Stimulated activated effector memory CD8-positive, alpha-beta T cell treated with anti-CD3 and anti-CD28 coated beads, Interleukin-12 subunit alpha, Interleukin-12 subunit beta, amount 100 ng/mL, for 72 hours (primary cell): ENCODE measurements at regions not wholly inside any gene's neighbourhood (a gene's known extent, or its start where the extent isn't known, plus 50 kb on each side); places are given as distances from the start of the nearest gene placed in this dataset.
"Not testable (repeated sequence)": the region's sequence is repeated elsewhere in the genome, so short reads cannot be mapped to it uniquely, and the experiment has no call there.

Experiments used
- ATAC-seq: fragments of 150-1000 bp; cut with Tn5 transposase; 2 replicates; pipeline ENCODE4 v1.10.0; 2021
- DNase-seq, 2 donors: peaks; one replicate each; pipeline ENCODE4 v3.0.0; 2021 to 2022; ENCODE audit warnings: low spot score in 2 of 2
- H3K27ac Mint-ChIP-seq: one replicate; pipeline ENCODE4 v1.8.0; 2022; ENCODE audit warnings: mild to moderate bottlenecking, mixed read lengths
- H3K36me3 Mint-ChIP-seq: one replicate; pipeline ENCODE4 v1.8.0; 2022; ENCODE audit warnings: mild to moderate bottlenecking, mixed read lengths
- H3K4me1 Mint-ChIP-seq: one replicate; pipeline ENCODE4 v1.8.0; 2022; ENCODE audit warnings: mixed read lengths
- H3K4me3 Mint-ChIP-seq: one replicate; pipeline ENCODE4 v1.8.0; 2022; ENCODE audit warnings: mild to moderate bottlenecking, mixed read lengths
- H3K9me3 Mint-ChIP-seq: one replicate; pipeline ENCODE4 v1.8.0; 2022; ENCODE audit warnings: mixed read lengths

DNA sequence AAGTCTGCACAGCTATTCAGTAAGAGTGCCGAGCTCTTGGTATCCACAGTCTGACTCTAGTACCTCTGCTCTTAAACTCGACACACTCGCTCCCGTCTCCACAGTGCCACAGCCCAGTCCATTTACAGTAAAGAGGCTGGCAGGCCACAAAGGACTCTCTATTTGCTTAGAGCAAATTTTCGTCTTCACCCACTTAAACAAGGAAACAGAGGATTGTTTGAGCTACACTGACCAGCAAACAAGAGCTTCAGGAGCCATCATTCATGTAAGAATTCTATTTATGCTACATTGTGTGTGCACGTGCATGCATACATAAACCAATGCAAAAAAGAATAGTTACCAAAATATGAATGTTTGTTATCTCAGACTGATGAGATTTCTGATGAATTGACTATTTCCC is 290.2 kb downstream of the USP46 start:
- Mint-ChIP-seq H3K4me3 (no peak overlapping the region), H3K36me3 (no peaks in the 10 kb centered on the region), H3K27ac (no peak overlapping the region), H3K4me1 (no peaks in the 10 kb centered on the region), H3K9me3 (no peaks in the 10 kb centered on the region)
- ATAC-seq (no peak), DNase-seq (no peak)

- Mint-ChIP-seq H3K27ac (no peak overlapping the region), H3K36me3 (no peaks in the 10 kb centered on the region), H3K9me3 (no peaks in the 10 kb centered on the region), H3K4me1 (no peaks in the 10 kb centered on the region), H3K4me3 (no peak overlapping the region)
- ATAC-seq (no peak), DNase-seq (no peak)
These were observed 289.5 kb downstream of the USP46 start for GRCh38 chr4:52369649-52370048.

GRCh38 chr4:52370576-52370975 is 288.5 kb downstream of the USP46 start:
- Mint-ChIP-seq H3K27ac (no peak overlapping the region), H3K4me1 (no peaks in the 10 kb centered on the region), H3K9me3 (no peaks in the 10 kb centered on the region), H3K4me3 (no peak overlapping the region), H3K36me3 (no peaks in the 10 kb centered on the region)
- no peak for ATAC-seq
- DNase-seq = no peak

DNA sequence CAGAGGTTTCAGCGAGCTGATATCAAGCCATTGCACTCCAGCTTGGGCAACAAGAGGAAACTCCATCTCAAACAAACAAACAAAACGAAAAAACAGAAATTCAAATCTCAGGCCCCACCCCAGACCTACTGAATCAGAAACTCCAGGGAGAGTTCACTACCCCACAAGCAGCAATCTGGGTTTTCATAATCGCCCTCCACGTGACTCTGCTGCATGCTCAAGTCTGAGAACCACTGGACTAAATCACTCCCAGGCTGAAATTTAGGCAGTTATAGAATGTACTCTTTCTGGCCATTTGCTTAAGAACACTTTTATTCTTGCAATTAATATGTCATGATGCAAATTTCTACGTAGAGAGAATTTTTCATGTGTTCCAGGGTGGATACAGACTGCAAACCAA is 287.3 kb downstream of the USP46 start:
- H3K36me3 Mint-ChIP-seq = no peaks in the 10 kb centered on the region
- no peaks in the 10 kb centered on the region for H3K9me3 Mint-ChIP-seq
- ATAC-seq (no peak), DNase-seq (no peak)
- H3K27ac Mint-ChIP-seq = no peak overlapping the region
- no peaks in the 10 kb centered on the region for H3K4me1 Mint-ChIP-seq
- H3K4me3 Mint-ChIP-seq = no peak overlapping the region

- Mint-ChIP-seq H3K27ac (no peak overlapping the region), H3K9me3 (no peaks in the 10 kb centered on the region), H3K36me3 (no peaks in the 10 kb centered on the region), H3K4me3 (no peak overlapping the region), H3K4me1 (no peaks in the 10 kb centered on the region)
- no peak for ATAC-seq
- no peak for DNase-seq
These were observed 286.8 kb downstream of the USP46 start for GRCh38 chr4:52372269-52372668.

- ATAC-seq (no peak), DNase-seq (no peak)
- no peaks in the 10 kb centered on the region for H3K9me3 Mint-ChIP-seq
- H3K4me3 Mint-ChIP-seq = no peak overlapping the region
- no peaks in the 10 kb centered on the region for H3K36me3 Mint-ChIP-seq
- H3K4me1 Mint-ChIP-seq = no peaks in the 10 kb centered on the region
- H3K27ac Mint-ChIP-seq = no peak overlapping the region
These were observed 286.4 kb downstream of the USP46 start for GRCh38 chr4:52372747-52373146.

- Mint-ChIP-seq H3K9me3 (no peaks in the 10 kb centered on the region), H3K4me1 (no peaks in the 10 kb centered on the region), H3K4me3 (no peak overlapping the region), H3K27ac (no peak overlapping the region), H3K36me3 (no peaks in the 10 kb centered on the region)
- no peak for ATAC-seq
- DNase-seq = no peak
These were observed 285.5 kb downstream of the USP46 start for GRCh38 chr4:52373650-52374049.

- no peak overlapping the region for H3K27ac Mint-ChIP-seq
- H3K9me3 Mint-ChIP-seq = no peaks in the 10 kb centered on the region
- H3K4me3 Mint-ChIP-seq = no peak overlapping the region
- no peaks in the 10 kb centered on the region for H3K4me1 Mint-ChIP-seq
- DNase-seq (no peak), ATAC-seq (no peak)
- H3K36me3 Mint-ChIP-seq = no peaks in the 10 kb centered on the region
These were observed 284.2 kb downstream of the USP46 start for GRCh38 chr4:52374877-52375276.

DNA sequence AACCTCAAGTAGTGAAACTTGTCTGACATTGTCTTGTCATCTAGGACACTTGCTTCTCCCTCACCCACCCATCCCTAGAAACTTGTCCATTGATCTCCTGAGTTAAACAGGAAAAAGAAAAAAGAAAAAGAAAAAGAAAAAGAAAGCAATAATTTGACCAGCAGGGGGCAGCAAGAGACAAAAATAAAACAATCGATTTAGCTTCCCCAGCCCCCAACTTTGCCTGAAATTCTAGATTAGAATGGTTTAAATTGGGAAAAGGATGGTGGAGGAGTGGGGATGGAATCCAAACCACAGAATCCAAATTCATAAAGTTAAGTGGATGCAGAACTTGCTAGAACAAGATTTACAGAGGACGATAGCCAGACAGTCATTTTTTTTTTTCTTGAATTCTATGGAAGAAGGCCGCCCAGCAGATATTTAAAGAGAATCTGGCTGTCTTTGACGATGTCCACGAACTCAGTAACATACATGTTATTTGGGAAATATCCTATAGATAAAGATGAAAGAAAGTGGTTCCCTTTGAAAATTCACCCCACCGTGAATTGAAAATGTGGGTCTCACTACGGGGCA is 282.9 kb downstream of the USP46 start:
- H3K36me3 Mint-ChIP-seq = no peaks in the 10 kb centered on the region
- no peak for DNase-seq
- H3K4me1 Mint-ChIP-seq = no peaks in the 10 kb centered on the region

GRCh38 chr4:52377563-52377962 is 281.5 kb downstream of the USP46 start:
- ATAC-seq (no peak), DNase-seq (no peak)
- Mint-ChIP-seq H3K27ac (no peak overlapping the region), H3K4me3 (no peak overlapping the region), H3K36me3 (no peaks in the 10 kb centered on the region), H3K4me1 (no peaks in the 10 kb centered on the region), H3K9me3 (no peaks in the 10 kb centered on the region)

More for the DNA sequence above, 282.9 kb downstream of the USP46 start:
- H3K9me3 Mint-ChIP-seq = no peaks in the 10 kb centered on the region
- H3K4me3 Mint-ChIP-seq = no peak overlapping the region
- no peak for ATAC-seq
- H3K27ac Mint-ChIP-seq = no peak overlapping the region

DNA sequence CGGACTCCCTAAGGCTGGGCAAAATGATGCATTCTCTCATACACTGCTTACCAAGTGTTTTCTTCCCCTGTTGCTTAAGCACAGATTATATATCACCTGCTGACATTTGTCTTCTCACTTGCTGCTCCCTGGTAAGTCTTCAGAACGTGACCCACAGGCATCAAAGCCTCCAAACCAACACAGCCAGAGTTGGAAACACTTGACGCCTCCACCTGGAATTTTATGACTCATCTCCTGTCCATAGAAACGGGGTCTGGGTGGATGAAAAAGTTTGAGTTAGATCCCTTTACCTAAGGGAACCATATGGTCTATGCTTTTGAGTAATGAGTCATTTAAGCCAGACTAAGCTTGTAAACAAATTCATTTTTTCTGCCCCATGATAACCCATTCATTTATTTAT is 251.6 kb downstream of the USP46 start:
- ATAC-seq = no peak
- H3K9me3 Mint-ChIP-seq = peaks cover 7% of the 10 kb centered on the region

DNA sequence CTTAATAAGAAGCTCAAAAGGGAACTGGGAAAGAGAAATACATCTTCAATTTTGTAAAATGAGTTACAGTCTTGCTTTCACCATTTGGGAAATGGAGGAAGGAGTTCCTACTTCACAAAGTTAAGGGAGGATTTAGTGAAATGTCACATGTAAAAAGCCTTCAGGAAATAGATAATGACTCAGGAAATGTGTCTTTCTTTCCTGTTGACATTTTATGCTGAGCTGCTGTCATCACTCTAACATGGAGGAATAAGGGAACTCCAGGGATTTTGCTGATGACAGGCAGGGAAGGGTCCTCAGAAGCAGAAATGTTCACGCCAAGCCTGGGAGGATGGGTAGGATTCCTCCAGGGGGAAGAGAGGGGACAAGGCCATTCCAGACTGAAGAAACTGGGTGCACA is 251.1 kb downstream of the USP46 start:
- Mint-ChIP-seq H3K4me1 (no peaks in the 10 kb centered on the region), H3K36me3 (no peaks in the 10 kb centered on the region), H3K4me3 (no peak overlapping the region), H3K9me3 (peaks cover 7% of the 10 kb centered on the region), H3K27ac (no peak overlapping the region)
- no peak for DNase-seq
- ATAC-seq = no peak

More for the DNA sequence above, 251.6 kb downstream of the USP46 start:
- Mint-ChIP-seq H3K36me3 (no peaks in the 10 kb centered on the region), H3K27ac (no peak overlapping the region), H3K4me1 (no peaks in the 10 kb centered on the region), H3K4me3 (no peak overlapping the region)
- DNase-seq = no peak

GRCh38 chr4:52408471-52408870 is 250.6 kb downstream of the USP46 start:
- ATAC-seq (no peak), DNase-seq (no peak)
- Mint-ChIP-seq H3K4me3 (no peak overlapping the region), H3K36me3 (no peaks in the 10 kb centered on the region), H3K9me3 (peaks cover 7% of the 10 kb centered on the region), H3K4me1 (no peaks in the 10 kb centered on the region), H3K27ac (no peak overlapping the region)

DNA sequence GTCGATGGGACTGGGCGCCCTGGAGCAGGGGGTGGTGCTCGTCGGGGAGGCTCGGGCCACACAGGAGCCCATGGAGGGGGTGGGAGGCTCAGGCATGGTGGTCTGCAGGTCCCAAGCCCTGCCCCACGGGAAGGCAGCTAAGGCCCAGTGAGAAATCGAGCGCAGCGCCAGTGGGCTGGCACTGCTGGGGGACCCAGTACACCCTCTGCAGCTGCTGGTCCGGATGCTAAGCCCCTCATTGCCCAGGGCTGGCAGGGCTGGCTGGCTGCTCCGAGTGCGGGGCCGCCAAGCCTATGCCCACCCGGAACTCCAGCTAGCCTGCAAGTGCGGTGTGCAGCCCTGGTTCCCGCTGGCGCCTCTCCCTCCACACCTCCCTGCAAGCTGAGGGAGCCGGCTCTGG is 249.3 kb downstream of the USP46 start:
- H3K9me3 Mint-ChIP-seq, H3K4me3 Mint-ChIP-seq, DNase-seq, H3K36me3 Mint-ChIP-seq, ATAC-seq, H3K4me1 Mint-ChIP-seq, H3K27ac Mint-ChIP-seq: not testable (repeated sequence)

- Mint-ChIP-seq H3K4me1 (no peaks in the 10 kb centered on the region), H3K36me3 (no peaks in the 10 kb centered on the region), H3K4me3 (no peak overlapping the region), H3K9me3 (peaks cover 7% of the 10 kb centered on the region), H3K27ac (no peak overlapping the region)
- no peak for DNase-seq
- no peak for ATAC-seq
These were observed 248.1 kb downstream of the USP46 start for GRCh38 chr4:52410971-52411370.

DNA sequence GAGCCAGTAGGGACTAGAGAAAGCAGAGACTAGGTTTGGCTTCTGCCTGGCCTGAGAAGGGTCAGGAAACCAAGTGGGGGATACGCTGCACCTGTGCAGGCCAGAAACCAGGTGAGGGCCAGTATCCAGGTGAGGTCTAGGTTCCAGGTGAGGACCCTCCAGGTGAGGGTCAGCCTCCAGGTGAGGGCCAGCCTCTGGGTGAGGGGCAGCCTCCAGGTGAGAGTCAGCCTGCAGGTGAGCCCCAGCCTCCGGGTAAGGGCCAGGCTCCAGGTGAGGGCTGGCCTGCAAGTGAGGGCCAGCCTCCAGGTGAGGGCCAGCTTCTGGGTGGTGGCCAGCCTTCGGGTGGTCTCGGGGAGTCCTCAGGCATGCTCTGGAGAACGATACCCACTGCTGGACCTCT is 238.8 kb downstream of the USP46 start:
- no peaks in the 10 kb centered on the region for H3K36me3 Mint-ChIP-seq
- no peak for DNase-seq
- H3K4me1 Mint-ChIP-seq = no peaks in the 10 kb centered on the region
- H3K27ac Mint-ChIP-seq = no peak overlapping the region
- peaks cover 4% of the 10 kb centered on the region for H3K9me3 Mint-ChIP-seq
- peak; percentile 16 for ATAC-seq
- no peak overlapping the region for H3K4me3 Mint-ChIP-seq

DNA sequence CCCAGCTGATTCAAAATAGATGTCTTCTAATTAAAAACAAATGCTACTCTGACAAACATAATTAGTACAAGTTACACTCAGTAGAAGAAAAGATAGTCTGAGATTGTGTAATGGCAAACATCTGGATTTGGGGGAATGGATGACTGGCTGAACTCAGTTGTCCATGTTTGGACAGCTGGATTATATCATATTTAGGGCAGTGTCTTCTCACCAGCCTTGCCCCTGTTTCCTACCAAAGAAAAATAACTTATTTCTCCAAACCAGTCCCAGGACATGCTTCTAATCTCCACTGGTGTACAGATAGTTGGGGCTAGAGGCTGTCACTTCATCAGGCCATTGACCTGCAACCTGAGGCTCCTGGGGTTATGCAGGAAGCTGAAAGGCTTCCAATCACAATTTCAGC is 237.3 kb downstream of the USP46 start:
- DNase-seq (no peak), ATAC-seq (no peak)
- Mint-ChIP-seq H3K9me3 (peaks cover 4% of the 10 kb centered on the region), H3K4me1 (no peaks in the 10 kb centered on the region), H3K4me3 (no peak overlapping the region), H3K27ac (no peak overlapping the region), H3K36me3 (no peaks in the 10 kb centered on the region)
